GM21360 (cell line): ENCODE measurements at regions not wholly inside any gene's neighbourhood (a gene's known extent, or its start where the extent isn't known, plus 50 kb on each side); places are given as distances from the start of the nearest gene placed in this dataset.

Experiments used
- ATAC-seq: cut with Tn5 transposase; IDR thresholded peaks from one replicate; pipeline ENCODE4 v1.9.1; 2021; ENCODE audit warnings: mild to moderate bottlenecking, moderate library complexity; ENCODE audit not compliant: unreplicated experiment

DNA sequence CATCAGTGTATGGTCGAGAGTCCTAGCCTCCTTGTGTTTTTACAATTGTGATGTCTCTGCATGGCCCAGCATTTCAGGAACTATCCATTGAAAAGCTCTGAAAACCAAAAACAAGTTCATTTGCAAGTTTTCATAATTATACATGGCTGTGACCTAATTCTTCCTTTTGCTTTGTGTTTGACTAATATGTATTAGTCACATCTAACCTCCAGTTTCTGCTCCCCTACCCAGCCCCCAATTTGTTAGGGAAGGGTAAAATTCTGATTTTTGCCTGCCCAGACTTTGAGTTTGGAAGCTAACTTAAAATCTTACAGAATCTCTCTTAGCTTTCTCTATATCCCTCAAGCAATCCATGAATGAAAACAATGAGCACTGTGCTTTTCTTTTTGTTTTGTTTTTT lies 128.2 kb upstream of the SEMA6A start:
- ATAC-seq, result no peak

DNA sequence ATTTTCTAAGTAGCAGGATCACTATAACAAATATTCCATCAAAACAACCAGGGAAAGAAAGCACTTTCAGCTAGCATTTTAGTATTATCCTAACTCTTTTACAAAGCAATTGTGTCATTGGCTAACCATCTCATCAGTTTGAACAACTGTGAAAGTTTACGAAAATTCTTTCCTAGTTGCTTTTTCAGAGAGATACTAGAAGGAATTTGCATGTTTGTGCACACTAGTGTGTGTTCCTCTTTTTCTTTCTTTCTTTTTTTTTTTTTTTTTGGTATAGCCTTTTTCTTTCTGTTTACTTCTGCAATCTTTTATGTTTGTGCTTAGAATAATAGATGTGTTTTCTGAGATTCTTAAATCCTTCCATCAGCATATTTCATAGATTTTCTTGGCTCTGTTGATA lies 124.7 kb upstream of the SEMA6A start:
- ATAC-seq, result peak; percentile 44

DNA sequence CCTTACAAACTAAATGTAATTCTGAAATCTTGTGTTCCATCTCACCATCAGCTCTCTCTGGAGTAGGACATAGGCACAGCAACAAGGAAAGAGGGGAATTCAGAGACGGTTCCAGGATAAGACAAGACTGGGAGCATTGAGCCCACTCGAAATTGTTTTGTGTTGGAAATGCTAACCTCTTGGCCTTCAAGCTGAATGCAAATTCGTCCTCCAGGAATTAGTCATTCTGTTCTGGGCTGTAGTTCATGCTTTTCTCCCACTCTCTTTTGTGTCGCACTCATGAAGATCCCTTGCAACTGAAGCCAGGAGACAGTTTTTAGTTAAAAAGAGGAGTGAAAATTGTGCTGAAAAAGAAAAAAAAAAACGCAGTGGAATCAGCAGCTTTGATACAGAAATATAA lies 121.7 kb upstream of the SEMA6A start:
- peak; percentile 85 for ATAC-seq

DNA sequence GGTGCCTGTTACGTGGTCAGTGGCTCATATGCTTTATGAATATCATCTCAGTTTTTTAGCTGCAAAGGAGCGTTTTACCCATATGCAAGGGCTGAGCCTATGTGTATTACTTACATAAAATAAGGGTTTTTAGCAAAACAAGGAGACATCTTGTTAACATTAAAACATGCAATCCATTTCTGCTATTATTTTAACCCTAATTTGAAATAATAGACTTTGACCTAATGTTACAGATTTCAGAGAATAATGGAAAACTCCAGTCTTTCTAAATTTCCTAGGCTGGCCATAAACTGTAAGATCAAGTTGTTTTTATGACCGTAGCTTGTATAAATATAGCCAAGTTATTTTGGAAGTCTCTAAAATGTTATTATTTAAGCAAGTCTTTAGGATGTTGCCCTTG lies 121.1 kb upstream of the SEMA6A start:
- no peak for ATAC-seq

DNA sequence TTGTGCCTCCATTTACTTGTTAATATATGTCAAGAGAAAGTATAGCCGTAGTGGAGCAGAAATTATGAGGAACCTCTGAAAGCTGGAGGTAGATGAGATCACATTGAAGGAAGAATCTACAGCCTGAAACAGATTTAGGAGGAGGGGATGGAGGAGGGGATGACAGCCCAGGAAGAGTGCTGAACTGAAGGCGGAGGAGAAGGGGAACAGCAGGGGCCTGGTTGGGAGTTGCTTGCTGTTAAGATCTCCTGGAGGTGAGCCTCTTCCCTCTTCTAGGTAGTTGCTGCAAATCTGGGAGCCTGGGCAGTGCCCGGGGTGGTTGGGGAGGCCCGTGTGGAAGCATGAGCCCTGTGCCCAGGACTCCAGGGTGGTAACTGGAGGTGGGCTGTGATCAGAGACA lies 111.8 kb upstream of the SEMA6A start:
- no peak for ATAC-seq

DNA sequence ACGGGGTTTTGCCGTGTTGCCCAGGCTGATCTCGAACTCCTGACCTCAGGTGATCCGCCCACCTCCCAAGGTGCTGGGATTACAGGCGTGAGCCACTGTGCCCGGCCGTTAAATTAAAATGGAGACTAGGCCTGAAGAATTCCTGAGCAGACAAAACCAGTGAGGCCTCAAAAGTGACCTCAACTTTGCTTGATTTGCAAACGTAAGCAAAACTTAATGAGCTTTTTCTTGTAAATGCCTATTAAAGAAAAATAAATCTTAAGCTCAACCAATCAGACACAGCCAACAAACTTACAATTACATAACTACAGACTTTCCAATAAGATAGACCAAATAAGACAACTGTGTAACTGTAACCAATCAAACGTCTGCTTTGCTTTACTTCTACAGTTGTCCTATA lies 111.3 kb upstream of the SEMA6A start:
- no peak for ATAC-seq

DNA sequence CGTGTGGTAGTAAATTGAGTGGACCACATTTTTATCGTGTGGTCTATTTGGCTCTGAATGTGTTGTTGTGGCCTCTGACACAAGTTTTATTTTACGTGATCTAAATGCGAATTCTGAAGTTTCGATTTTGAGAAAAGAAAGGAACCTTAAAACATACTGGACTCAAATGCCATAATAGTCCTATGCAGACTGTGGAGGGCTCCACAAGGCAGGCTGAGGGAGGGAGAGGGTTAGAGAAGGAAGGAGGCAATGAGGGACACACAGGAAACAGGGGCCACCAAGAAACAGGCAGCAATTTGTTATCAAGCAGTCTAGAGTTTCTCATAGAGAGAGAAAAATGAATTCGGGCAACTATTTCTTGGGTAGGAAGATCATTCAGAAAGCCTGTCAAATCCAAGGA lies 110.4 kb upstream of the SEMA6A start:
- no peak for ATAC-seq

DNA sequence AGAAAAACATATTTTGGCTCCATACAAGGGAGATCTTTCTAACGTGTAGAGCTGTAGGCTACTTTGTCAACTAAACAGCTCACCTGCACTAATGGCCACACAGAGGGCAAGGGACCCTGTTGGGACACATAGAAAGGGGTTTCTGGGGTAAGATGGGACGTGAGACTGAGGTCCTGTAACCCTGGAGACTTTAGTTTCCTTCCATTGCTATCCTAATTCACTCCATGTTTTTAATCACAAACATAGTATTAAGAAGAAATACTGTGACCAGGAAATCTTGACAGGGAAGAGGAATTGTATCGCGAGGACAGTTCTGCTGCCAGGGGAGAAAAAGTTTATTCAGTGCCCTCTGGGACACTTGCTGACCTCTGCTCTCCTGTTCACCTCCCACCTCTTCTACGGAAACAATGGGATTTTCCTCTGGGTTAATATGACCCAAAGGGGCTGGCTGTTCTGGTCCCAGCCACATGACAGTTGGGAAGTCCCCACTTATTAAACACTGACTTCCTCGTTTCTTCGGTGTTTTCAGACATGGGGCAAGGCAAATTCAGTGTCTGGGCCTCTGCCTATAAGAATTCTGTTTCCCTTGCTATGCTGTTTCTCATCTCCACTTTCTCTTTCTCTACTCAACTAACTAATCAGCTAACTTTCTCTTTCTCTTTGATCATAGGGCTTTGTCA lies 106.9 kb upstream of the SEMA6A start:
- peak; percentile 98 for ATAC-seq

DNA sequence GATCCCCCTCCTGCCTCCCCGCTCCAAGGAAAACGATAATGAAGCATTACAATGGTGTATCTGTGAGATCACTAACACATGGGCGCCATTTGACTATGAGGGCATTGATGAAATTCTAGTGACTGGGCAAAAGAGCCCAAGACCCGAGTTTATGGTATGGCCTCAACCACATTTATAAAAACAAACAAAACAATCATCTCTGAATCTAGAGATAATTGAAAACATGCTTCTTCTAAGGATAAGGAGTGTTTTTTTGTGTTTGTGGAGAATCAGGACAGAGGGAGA lies 100.9 kb upstream of the SEMA6A start:
- ATAC-seq, result no peak

DNA sequence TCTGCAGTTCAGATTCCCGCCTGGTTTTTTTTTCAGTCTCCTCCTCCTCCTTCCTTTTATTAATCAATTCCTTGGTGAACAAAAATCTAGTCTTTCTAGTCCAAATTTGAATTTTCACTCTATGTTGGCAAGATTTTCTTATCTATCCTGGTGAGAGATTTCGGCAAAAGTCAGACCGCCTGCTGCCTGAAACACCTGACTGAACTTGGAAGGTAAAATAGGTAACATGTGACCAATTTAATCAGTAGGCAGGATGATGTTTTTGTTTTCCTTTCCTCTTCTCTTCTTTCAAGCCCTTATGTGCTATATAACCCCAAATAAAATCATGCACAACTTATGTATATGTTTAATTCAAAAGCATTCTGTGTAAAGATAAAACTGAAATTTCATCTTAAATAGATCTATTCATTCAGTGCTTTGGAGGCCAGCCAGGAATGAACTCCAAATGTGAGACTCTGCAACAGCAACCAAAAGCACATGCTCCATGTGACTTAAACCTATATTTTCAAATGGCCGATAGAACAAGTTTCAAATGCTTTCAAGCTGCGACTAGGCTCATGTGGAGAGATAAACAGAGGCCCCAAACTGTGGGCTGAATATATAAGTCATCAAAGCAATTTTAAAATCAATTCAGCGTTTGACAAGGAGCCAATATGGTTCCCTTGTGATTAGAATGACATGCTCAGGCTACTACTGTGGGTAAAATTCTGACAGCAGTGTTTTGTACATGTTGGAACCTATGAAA lies 100.4 kb upstream of the SEMA6A start:
- no peak for ATAC-seq

DNA sequence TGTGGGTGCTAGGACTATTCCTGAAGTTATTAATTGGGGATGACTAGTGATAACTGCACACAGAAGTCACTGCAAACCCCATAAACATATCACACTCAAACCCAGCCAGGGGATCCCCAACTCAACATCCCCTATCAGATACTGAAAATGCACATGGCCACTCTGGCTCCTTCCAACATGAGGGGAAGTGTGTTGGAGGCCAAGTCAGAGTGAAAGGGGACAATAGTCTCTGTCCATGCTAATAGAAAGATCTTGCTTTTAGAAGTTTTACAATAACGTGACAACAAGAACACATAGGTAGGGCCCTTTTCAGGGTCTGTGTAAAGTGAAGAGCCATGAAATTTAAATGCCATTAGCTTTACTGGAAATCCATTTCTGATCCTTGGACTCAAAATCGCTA lies 98.8 kb upstream of the SEMA6A start:
- no peak for ATAC-seq

DNA sequence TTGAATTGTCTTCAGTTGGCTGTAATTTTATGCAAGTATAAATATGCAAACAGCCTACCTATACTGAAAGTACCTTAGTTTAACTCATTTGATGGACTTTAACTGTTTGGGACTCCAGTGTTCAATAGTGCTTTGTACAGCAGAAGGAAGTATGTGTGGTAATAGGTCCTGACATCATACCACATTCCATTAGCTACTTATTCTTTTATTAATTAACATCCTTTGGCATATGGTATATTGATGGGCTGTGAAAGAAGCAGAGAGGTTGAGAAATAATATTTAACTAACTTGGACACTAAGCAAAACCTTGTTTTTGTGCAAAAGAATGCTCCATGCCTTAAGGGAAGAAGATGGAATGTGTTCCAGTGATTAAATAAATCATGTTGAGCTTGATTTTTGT lies 97.6 kb upstream of the SEMA6A start:
- no peak for ATAC-seq

DNA sequence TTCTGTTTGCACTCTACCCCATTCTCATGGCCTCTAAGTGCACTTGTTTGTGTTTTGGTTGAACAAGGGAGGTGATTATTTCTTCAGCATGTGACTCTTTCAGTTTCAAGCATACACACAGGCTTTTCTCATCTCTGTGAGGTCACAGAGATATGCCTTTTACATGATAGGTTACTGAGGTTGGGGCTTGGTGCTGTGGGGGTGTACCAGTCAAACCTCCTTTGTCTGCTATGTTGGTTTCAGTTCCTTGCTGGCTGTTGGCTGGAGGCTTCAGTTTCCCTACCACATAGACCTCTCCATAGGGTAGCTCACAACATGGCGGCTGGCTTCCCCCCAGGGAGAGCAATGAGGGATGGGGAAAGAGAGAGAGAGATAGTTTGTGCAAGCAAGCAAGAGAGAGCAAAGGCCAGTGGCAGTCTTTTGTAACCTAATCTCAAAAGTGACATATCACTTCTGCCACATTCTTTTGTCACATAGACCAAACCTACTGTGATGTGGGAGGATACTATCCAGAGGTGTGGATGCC lies 96.7 kb upstream of the SEMA6A start:
- peak; percentile 95 for ATAC-seq

DNA sequence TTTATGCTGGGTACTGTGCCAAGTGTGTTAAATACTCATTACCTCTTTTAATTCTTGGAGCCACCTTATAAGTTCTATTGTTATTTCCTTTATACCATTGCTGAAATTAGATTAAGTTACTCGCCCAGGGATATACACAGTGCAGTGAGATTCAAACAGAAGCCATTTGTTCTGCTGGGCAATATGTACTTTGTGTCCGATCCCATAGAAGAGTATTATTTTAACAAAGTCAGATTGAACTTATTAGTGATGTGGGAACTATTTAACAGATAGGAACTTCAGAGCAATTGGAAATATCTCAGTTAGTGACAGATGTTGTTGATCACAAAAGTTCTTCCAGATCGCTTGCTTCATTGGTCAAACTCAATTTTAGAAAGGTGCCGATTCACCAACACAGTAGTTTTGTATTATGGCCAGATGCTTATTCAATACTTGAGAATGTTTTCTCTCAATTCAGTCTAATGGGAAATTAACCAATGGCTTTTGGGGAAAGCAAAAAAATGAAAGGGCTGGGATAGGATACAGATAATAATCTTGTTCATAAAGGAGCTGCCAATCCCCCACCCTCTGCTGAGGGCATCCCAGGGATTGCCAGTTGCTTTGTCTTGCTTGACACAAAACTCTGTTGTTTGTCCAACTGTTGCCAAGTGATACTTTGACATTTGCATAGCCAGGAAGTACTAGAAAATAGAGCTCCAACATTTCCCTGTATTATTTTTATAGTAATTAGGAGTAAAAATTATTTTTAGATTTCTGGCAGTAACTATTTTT lies 94.8 kb upstream of the SEMA6A start:
- no peak for ATAC-seq

DNA sequence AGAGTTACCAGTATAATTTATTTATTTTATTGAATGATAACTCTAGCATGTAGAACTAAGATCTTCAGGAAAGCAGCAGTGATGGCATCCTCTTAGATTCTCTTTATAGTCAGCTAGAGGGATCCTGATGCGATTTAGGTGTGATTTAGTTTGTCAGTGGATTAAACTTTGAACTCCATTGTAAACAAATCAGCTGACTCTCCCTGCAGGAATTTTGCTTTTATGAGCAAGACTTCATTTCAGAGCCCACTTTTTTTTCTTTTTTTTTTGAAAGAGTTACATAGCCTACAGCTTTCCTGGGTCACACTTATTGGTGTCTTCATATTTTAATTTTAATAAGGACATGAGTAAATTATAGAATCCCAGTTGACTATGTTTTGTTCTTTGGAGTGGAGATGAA lies 93.8 kb upstream of the SEMA6A start:
- ATAC-seq, result no peak

DNA sequence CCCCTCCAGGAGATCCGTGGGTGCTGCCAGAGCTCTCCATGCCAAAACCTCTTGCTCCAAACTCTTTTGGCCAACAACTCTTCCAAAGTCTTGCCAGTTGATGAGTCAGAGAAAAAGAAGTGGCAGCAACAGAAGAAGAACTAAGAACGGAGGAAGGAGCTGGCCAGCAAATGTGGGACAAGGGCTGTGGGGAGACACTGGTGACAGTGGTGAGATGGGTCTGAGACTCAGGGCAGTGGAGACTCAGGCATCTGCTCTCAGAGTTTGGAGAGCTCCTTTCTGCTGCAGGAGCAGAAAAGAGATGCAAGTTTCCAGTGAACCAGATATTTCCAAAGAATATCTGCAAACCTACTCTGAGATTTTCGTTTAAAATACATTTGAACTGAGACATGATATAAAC lies 92.3 kb upstream of the SEMA6A start:
- no peak for ATAC-seq

DNA sequence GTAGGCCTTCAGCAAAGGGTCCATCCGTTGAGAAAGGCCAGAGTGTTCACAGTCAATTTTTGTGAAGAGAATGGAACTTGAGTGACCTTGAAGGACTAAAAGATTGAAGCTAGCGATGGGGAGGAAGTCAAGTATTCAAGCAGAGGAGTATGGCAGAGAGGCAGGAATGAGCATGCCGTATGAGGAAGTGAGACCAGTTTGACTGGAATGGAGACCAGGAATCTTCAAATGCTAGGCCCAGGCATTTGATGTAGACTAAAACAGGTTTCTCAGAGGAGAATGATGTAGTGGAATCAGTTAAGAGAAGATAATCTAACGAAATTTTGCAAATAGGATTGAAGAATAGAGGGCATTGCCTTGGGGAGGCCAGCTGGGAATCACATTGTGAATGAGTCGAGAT lies 90.4 kb upstream of the SEMA6A start:
- ATAC-seq, result no peak

DNA sequence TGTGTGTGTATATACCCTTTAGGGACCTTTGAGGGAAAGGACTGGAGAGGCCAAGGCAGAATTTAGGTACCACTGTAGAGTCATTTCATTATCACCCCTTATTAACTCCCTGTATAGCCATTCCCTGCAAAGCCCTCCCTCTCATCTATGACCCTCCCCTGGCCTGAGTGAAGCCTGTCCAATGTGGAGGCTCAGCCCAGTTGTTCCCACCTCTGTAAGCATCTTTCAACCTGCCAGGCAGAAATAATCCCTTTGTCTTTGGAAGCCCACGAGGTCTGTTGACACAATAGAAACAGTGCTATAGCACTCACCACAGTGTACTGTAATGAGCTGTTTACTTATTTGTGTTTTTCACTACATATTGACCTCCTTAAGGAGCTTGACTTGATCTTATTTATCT lies 88.5 kb upstream of the SEMA6A start:
- ATAC-seq, result no peak

DNA sequence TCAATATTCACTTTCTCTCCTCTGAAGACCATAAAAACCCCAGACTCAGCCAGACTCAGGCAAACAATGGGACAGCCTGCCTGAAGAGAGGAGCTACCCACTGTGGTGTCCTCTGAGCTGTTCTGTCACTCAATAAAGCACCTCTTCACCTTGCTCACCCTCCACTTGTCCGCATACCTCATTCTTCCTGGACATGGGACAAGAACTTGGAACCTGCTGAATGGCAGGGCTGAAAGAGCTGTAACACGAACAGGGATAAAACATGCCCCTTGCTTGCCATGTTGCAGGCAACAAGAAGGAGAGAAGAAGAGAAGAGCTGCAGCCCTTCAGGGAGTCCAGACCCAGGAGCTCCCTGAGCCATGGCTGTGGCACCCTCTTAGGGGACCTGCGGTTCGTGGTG lies 86.8 kb upstream of the SEMA6A start:
- no peak for ATAC-seq

DNA sequence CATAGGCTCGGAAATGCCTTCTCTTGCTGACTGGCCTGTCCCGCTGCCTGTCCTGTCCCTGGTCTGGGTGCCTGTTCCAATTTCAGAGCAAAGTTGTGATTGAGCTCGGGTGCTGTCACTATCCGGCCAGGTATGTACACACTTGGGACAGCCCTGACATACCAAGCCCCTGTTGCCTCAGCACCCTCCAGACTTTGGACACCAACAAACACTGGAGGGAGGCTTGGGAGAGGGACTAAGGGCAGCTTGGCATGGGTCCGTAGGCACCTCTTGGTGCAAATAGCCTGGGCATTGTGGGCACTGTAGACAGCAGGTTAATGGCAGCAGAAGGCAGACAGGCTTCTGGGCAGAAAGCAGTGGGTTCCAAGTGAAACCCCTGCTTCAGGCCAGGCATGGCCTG lies 86.3 kb upstream of the SEMA6A start:
- ATAC-seq, result no peak

DNA sequence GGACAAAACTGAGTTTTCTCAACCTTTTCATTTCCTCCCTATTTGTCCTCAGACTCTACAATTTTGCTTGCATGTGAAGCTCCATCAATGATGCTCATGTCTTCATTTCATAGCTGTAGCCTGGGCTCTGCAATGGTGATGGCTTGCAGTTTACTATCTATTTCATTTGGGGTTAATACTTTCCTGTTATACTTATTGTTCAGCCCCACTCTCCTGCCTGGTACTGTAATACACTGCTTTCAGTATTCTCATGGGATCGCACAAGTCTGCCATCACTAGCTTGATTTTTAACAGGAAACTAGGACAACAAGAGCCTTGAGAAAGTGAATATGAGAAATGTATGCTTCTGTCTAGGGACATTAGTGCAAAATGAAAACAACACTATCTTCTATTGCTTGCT lies 84.2 kb upstream of the SEMA6A start:
- ATAC-seq, result no peak

DNA sequence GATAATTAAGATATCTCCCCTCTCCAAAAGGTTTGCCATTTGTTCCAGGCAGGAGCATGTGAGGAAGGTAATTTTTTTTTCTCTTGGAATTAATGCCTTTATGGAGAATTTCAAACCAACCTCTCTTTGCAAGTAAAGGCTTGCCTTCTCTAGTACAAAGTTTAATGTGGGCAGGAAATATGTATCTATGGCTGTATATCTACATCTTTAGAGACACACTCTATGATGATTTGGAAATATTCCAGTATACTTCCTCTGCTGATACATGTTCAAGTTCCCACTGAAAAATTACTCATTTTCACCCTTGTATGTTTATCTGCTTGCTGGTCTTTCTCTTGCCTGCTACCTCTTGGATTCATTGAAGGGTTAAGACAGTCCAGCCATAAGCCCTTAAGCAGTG lies 83.5 kb upstream of the SEMA6A start:
- no peak for ATAC-seq
